ENCODE measurements at regions not wholly inside any gene's neighbourhood (a gene's known extent, or its start where the extent isn't known, plus 50 kb on each side); places are given as distances from the start of the nearest gene placed in this dataset.

DNA sequence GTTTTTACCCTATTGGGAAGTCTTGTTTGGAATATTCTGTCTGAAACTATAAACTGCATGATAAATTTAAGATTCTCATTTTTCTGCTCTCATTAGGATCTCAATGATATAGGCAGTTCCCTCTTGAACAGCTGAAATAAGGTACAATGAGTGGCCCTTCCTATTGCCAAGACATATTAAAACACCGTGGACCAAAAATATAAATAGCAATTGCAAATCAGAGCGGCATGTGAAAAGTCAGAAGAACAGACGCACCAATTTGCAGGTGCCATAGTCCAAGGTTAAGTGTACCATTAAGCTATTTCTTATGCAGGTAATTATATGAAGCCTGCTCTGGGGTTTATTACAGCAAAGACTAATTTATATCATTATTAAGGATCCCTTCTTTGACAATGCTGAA lies 920.8 kb upstream of the CELF2 start:
- H4K20me1 ChIP-seq (replicated peaks; ENCODE audit: control insufficient read depth, extremely low read depth, insufficient read depth, low read length) = no peaks in the 10 kb centered on the region
- no peak overlapping the region for H3K27ac ChIP-seq (ENCODE audit: insufficient read depth, low read depth, low read length)
- no peak overlapping the region for H3K4me2 ChIP-seq (ENCODE audit: insufficient read depth, low read length)
- dilution Hi-C loops (cut with MboI; ENCODE audit: extremely low pct_ligation_motif_present, low sequenced_read_pairs) = no loop called here
- H3K9ac ChIP-seq (replicated peaks; ENCODE audit: extremely low read depth, insufficient read depth, low read length) = no peak overlapping the region
- H3K79me2 ChIP-seq (ENCODE audit: control insufficient read depth, insufficient read depth, low read length) = no peaks in the 10 kb centered on the region
- FAIRE-seq (no peak), DNase-seq (ENCODE audit: low read depth, low spot score) (no peak)
- no TSS peak for BruUV-seq (replicated peaks)
- no peaks in the 10 kb centered on the region for H3K9me1 ChIP-seq (replicated peaks; ENCODE audit: control insufficient read depth, extremely low read depth, insufficient read depth, low read length)
- H3K27me3 ChIP-seq (ENCODE audit: control insufficient read depth in 2 of 2, insufficient read depth in 2 of 2, low read length in 2 of 2) = no peaks in the 10 kb centered on the region
- no peaks in the 10 kb centered on the region for H3K9me3 ChIP-seq (replicated peaks; ENCODE audit: control insufficient read depth, insufficient read depth, low read length)
- ChIA-PET CTCF (no interaction called here), POLR2A (no interaction called here)
- H3K4me3 ChIP-seq (replicated peaks in 1 of 3; ENCODE audit: insufficient read depth in 1 of 3, low read depth in 1 of 3, low read length in 3 of 3) = no peak overlapping the region
- TF ChIP-seq POLR2A (IDR thresholded peaks at IDR 0.05; ENCODE audit: low read depth, low read length) (no peak), MYC (IDR thresholded peaks at IDR 0.05; ENCODE audit: low read depth, low read length) (no peak), JUN (IDR thresholded peaks at IDR 0.05; ENCODE audit: borderline replicate concordance, insufficient read depth, insufficient read length, low read depth) (no peak), GATA2 (IDR thresholded peaks at IDR 0.05; ENCODE audit: insufficient read depth, insufficient read length, low read depth, low read length) (no peak), EZH2 (IDR thresholded peaks at IDR 0.05; ENCODE audit: borderline replicate concordance, low read depth, low read length, severe bottlenecking) (no peak), FOS (IDR thresholded peaks at IDR 0.05; ENCODE audit: borderline replicate concordance, insufficient read depth, low read length) (no peak)
- TF ChIP-seq, protein P1, sequence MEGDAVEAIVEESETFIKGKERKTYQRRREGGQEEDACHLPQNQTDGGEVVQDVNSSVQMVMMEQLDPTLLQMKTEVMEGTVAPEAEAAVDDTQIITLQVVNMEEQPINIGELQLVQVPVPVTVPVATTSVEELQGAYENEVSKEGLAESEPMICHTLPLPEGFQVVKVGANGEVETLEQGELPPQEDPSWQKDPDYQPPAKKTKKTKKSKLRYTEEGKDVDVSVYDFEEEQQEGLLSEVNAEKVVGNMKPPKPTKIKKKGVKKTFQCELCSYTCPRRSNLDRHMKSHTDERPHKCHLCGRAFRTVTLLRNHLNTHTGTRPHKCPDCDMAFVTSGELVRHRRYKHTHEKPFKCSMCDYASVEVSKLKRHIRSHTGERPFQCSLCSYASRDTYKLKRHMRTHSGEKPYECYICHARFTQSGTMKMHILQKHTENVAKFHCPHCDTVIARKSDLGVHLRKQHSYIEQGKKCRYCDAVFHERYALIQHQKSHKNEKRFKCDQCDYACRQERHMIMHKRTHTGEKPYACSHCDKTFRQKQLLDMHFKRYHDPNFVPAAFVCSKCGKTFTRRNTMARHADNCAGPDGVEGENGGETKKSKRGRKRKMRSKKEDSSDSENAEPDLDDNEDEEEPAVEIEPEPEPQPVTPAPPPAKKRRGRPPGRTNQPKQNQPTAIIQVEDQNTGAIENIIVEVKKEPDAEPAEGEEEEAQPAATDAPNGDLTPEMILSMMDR (IDR thresholded peaks at IDR 0.05; ENCODE audit: extremely low read depth in 1 of 2, insufficient read depth in 1 of 2, low read depth in 1 of 2, low read length in 2 of 2) = no peak
- TF ChIP-seq, protein P2, sequence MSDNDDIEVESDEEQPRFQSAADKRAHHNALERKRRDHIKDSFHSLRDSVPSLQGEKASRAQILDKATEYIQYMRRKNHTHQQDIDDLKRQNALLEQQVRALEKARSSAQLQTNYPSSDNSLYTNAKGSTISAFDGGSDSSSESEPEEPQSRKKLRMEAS (IDR thresholded peaks at IDR 0.05; ENCODE audit: insufficient read depth, insufficient read length) = no peak
- H3K36me3 ChIP-seq (ENCODE audit: control insufficient read depth in 2 of 2, extremely low read depth in 1 of 2, insufficient read depth in 2 of 2, low read length in 2 of 2) = no peaks in the 10 kb centered on the region
- no peaks in the 10 kb centered on the region for H3K4me1 ChIP-seq (ENCODE audit: control insufficient read depth, extremely low read depth, insufficient read depth, low read length)
- intact Hi-C loops (cut with micrococcal nuclease) = no loop called here
- H2AFZ ChIP-seq (ENCODE audit: low read depth, low read length) = no peak overlapping the region

Measured in endothelial cell of umbilical vein (primary cell).